SK-N-SH treated with all-trans-retinoic acid at 6 μM for 48 hours (cell line): ENCODE measurements at regions not wholly inside any gene's neighbourhood (a gene's known extent, or its start where the extent isn't known, plus 50 kb on each side); places are given as distances from the start of the nearest gene placed in this dataset.

Experiments
- ATAC-seq: fragments of 200-7000 bp; cut with Tn5 transposase; 3 replicates; pipeline ENCODE4 v1.9.1; 2020; ENCODE audit warnings: mild to moderate bottlenecking, moderate library complexity
- ARNTL ChIP-seq: fragments of 450-650 bp; formaldehyde crosslinking; IDR thresholded peaks from 2 replicates; pipeline ENCODE4 v1.5.0; 2020; ENCODE audit warnings: low read depth, mild to moderate bottlenecking, moderate library complexity, borderline replicate concordance
- BACH2 ChIP-seq: fragments of 250-450 bp; sonication (Bioruptor Pico); IDR thresholded peaks from 2 replicates; pipeline ENCODE4 v1.9.0; 2021; ENCODE audit warnings: mild to moderate bottlenecking, borderline replicate concordance
- CREB5 ChIP-seq: fragments of 250-450 bp; sonication (Bioruptor Pico); IDR thresholded peaks from 2 replicates; pipeline ENCODE4 v1.5.1; 2020; ENCODE audit warnings: low read depth, mild to moderate bottlenecking, moderate library complexity
- CSDC2 ChIP-seq: fragments of 250-450 bp; sonication (Bioruptor Pico); IDR thresholded peaks from 2 replicates; pipeline ENCODE4 v1.5.0; 2020; ENCODE audit warnings: mild to moderate bottlenecking, moderate library complexity
- ESRRG ChIP-seq: fragments of 250-450 bp; sonication (Bioruptor Pico); IDR thresholded peaks from 2 replicates; pipeline ENCODE4 v1.6.1; 2021; ENCODE audit warnings: mild to moderate bottlenecking
- GLIS3 ChIP-seq: fragments of 250-450 bp; sonication (Bioruptor Pico); IDR thresholded peaks from 2 replicates; pipeline ENCODE4 v1.5.0; 2020; ENCODE audit warnings: mild to moderate bottlenecking, moderate library complexity
- ISL1 ChIP-seq: fragments of 250-450 bp; sonication (Bioruptor Pico); IDR thresholded peaks from 2 replicates; pipeline ENCODE4 v2.1.2; 2022; ENCODE audit warnings: mild to moderate bottlenecking, moderate library complexity
- OSR1 ChIP-seq: fragments of 250-450 bp; sonication (Bioruptor Pico); IDR thresholded peaks from 2 replicates; pipeline ENCODE4 v1.8.0; 2022; ENCODE audit warnings: moderate library complexity, mild to moderate bottlenecking, inconsistent platforms
- PATZ1 ChIP-seq: fragments of 250-450 bp; sonication (Bioruptor Pico); IDR thresholded peaks from 2 replicates; pipeline ENCODE4 v1.8.0; 2020; ENCODE audit warnings: mild to moderate bottlenecking, moderate library complexity, borderline replicate concordance
- POU6F1 ChIP-seq: fragments of 250-450 bp; sonication (Bioruptor Pico); IDR thresholded peaks from 2 replicates; pipeline ENCODE4 v1.8.0; 2021; ENCODE audit warnings: low read depth, mild to moderate bottlenecking, moderate library complexity, borderline replicate concordance
- PPARA ChIP-seq: fragments of 250-450 bp; sonication (Bioruptor Pico); IDR thresholded peaks from 2 replicates; pipeline ENCODE4 v1.5.0; 2020; ENCODE audit warnings: mild to moderate bottlenecking, borderline replicate concordance
- RARB ChIP-seq: fragments of 250-450 bp; sonication (Bioruptor Pico); IDR thresholded peaks from 2 replicates; pipeline ENCODE4 v1.8.0; 2021; ENCODE audit warnings: mild to moderate bottlenecking, moderate library complexity
- SNAI2 ChIP-seq: fragments of 250-450 bp; sonication (Bioruptor Pico); IDR thresholded peaks from 2 replicates; pipeline ENCODE4 v1.5.0; 2020; ENCODE audit warnings: mild to moderate bottlenecking, moderate library complexity
- TCF4 ChIP-seq: fragments of 250-450 bp; sonication (Bioruptor Pico); IDR thresholded peaks from 2 replicates; pipeline ENCODE4 v1.8.0; 2021; ENCODE audit warnings: mild to moderate bottlenecking, moderate library complexity, borderline replicate concordance
- TOX ChIP-seq: fragments of 250-450 bp; sonication (Bioruptor Pico); IDR thresholded peaks from 2 replicates; pipeline ENCODE4 v1.8.0; 2021; ENCODE audit warnings: mild to moderate bottlenecking, moderate library complexity, borderline replicate concordance
- TSHZ2 ChIP-seq: fragments of 250-450 bp; sonication (Bioruptor Pico); IDR thresholded peaks from 2 replicates; pipeline ENCODE4 v1.5.0; 2020; ENCODE audit warnings: mild to moderate bottlenecking, moderate library complexity
- ZC3H10 ChIP-seq: fragments of 250-450 bp; sonication (Bioruptor Pico); IDR thresholded peaks from 2 replicates; pipeline ENCODE4 v1.5.1; 2021; ENCODE audit warnings: mild to moderate bottlenecking, moderate library complexity
- ZFP3 ChIP-seq: fragments of 250-450 bp; sonication (Bioruptor Pico); IDR thresholded peaks from 2 replicates; pipeline ENCODE4 v1.5.0; 2020; ENCODE audit warnings: mild to moderate bottlenecking, moderate library complexity
- ZFP30 ChIP-seq: fragments of 450-650 bp; formaldehyde crosslinking; IDR thresholded peaks from 2 replicates; pipeline ENCODE4 v1.5.0; 2022; ENCODE audit warnings: mild to moderate bottlenecking, moderate library complexity
- ZNF565 ChIP-seq: fragments of 450-650 bp; formaldehyde crosslinking; conservative IDR thresholded peaks from 2 replicates; pipeline ENCODE4 v1.5.0; 2020; ENCODE audit warnings: low read depth, mild to moderate bottlenecking, moderate library complexity
- ZNF70 ChIP-seq: fragments of 450-650 bp; formaldehyde crosslinking; IDR thresholded peaks from 2 replicates; pipeline ENCODE4 v1.5.0; 2020; ENCODE audit warnings: mild to moderate bottlenecking, moderate library complexity
- ZNF8 ChIP-seq: fragments of 450-650 bp; formaldehyde crosslinking; IDR thresholded peaks from 2 replicates; pipeline ENCODE4 v1.5.0; 2020; ENCODE audit warnings: mild to moderate bottlenecking, moderate library complexity

- TF ChIP-seq ZFP3 (no peak), ZNF8 (CRISPR knock-in tag) (no peak), ZFP30 (CRISPR knock-in tag) (no peak), TCF4 (CRISPR knock-in tag) (no peak), TOX (no peak), TSHZ2 (CRISPR knock-in tag) (no peak), ZNF70 (CRISPR knock-in tag) (no peak), GLIS3 (CRISPR knock-in tag) (no peak), ISL1 (CRISPR knock-in tag) (no peak), RARB (CRISPR knock-in tag) (no peak), CSDC2 (CRISPR knock-in tag) (no peak)
Observed at GRCh38 chr7:138292951-138293350, 167.1 kb upstream of the TRIM24 start.

GRCh38 chr7:138295049-138295637 is 164.9 kb upstream of the TRIM24 start:
- TF ChIP-seq OSR1 (no peak), ISL1 (CRISPR knock-in tag) (no peak), ESRRG (CRISPR knock-in tag) (no peak), ZFP30 (CRISPR knock-in tag) (no peak), SNAI2 (CRISPR knock-in tag) (no peak)
- ATAC-seq = no peak

More at GRCh38 chr7:138292951-138293350, 167.1 kb upstream of the TRIM24 start:
- no peak for ATAC-seq

GRCh38 chr7:138297526-138297925 is 162.5 kb upstream of the TRIM24 start:
- no peak for ATAC-seq
- no peak for TF ChIP-seq BACH2 (CRISPR knock-in tag)
- no peak for TF ChIP-seq CSDC2 (CRISPR knock-in tag)
- TF ChIP-seq POU6F1 (CRISPR knock-in tag) = no peak
- no peak for TF ChIP-seq RARB (CRISPR knock-in tag)
- no peak for TF ChIP-seq GLIS3 (CRISPR knock-in tag)
- TF ChIP-seq ZFP30 (CRISPR knock-in tag) = no peak

GRCh38 chr7:138299066-138299465 is 161.0 kb upstream of the TRIM24 start:
- ATAC-seq = no peak
- TF ChIP-seq CREB5 (CRISPR knock-in tag) (no peak), CSDC2 (CRISPR knock-in tag) (no peak), ZC3H10 (CRISPR knock-in tag) (no peak), PATZ1 (CRISPR knock-in tag) (no peak), RARB (CRISPR knock-in tag) (no peak), ZFP30 (CRISPR knock-in tag) (no peak), ZFP3 (no peak), ZNF565 (CRISPR knock-in tag) (no peak), ESRRG (CRISPR knock-in tag) (no peak), ARNTL (CRISPR knock-in tag) (no peak), ISL1 (CRISPR knock-in tag) (no peak), PPARA (no peak), SNAI2 (CRISPR knock-in tag) (no peak), POU6F1 (CRISPR knock-in tag) (no peak), TOX (no peak), ZNF70 (CRISPR knock-in tag) (no peak), TSHZ2 (CRISPR knock-in tag) (no peak), TCF4 (CRISPR knock-in tag) (no peak), OSR1 (no peak)
